GM20000 (cell line): ENCODE measurements at regions not wholly inside any gene's neighbourhood (a gene's known extent, or its start where the extent isn't known, plus 50 kb on each side); places are given as distances from the start of the nearest gene placed in this dataset.

Source experiments
- DNase-seq: peaks from one replicate; pipeline ENCODE4 v3.0.0; 2012; ENCODE audit warnings: low spot score
- CTCF ChIP-seq: IDR thresholded peaks from 2 replicates; pipeline ENCODE4 v1.5.1; 2012; ENCODE audit warnings: mild to moderate bottlenecking, control low read depth; ENCODE audit errors: extremely low read depth, missing control alignments

DNA sequence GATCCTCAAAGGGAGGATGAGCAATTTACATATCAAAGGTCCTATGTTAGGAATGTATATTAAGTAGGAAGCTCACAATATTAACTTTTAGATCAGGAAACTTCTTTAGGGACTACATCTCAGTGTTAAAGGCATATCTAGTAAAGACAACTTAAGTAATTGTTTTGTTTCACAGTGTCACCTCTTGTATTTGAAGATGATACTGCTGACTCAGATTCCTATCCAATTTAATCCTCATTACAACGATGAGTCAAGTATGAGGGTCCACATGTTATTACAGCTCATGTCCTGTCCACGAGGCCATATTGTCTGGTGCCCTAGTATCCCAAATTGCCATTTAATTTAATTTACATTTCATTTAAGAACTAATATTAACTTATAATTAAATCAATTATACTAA is 523.9 kb downstream of the CCDC85A start:
- DNase-seq: no peak
- no peak for TF ChIP-seq CTCF

- TF ChIP-seq CTCF: no peak
- DNase-seq: no peak
Observed at GRCh38 chr2:56709181-56709580, 525.4 kb downstream of the CCDC85A start.

- DNase-seq: no peak
- no peak for TF ChIP-seq CTCF
Observed at GRCh38 chr2:56713161-56713676, 529.4 kb downstream of the CCDC85A start.

- no peak for DNase-seq
Observed at GRCh38 chr2:56713978-56714377, 530.2 kb downstream of the CCDC85A start.

GRCh38 chr2:56714400-56714799 is 530.6 kb downstream of the CCDC85A start:
- no peak for TF ChIP-seq CTCF
- DNase-seq: no peak

More at GRCh38 chr2:56713978-56714377, 530.2 kb downstream of the CCDC85A start:
- no peak for TF ChIP-seq CTCF

- TF ChIP-seq CTCF: no peak
- DNase-seq: no peak
Observed at GRCh38 chr2:56715683-56716082, 531.9 kb downstream of the CCDC85A start.

DNA sequence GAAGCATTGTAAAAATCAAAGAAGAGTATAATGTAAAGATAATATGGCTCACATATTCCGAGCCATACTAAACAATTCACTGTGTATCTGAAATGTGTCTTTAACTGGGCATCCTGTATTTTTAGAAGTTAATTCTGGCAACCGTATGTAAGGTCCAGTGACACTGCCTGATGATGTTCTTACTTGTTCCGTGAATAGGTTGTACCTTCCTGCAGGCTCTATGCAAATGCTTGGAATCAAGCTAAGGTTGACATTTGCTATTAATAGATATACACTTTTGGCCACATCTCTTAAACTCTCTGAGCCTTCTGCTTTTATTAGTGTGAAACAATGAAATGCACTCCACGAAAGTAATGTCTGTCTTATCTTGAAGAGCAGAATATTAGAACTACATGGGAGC is 534.6 kb downstream of the CCDC85A start:
- TF ChIP-seq CTCF: no peak
- no peak for DNase-seq

GRCh38 chr2:56729212-56729611 is 545.4 kb downstream of the CCDC85A start:
- DNase-seq: no peak
- TF ChIP-seq CTCF: no peak
